ENCODE measurements at regions not wholly inside any gene's neighbourhood (a gene's known extent, or its start where the extent isn't known, plus 50 kb on each side); places are given as distances from the start of the nearest gene placed in this dataset.
"Not testable (repeated sequence)": the region's sequence is repeated elsewhere in the genome, so short reads cannot be mapped to it uniquely, and the experiment has no call there.

- in situ Hi-C loops (cut with MboI; ENCODE audit: low sequenced_read_pairs), result no loop called here
Measured at GRCh38 chr2:145563741-145564615, 1044.1 kb upstream of the ZEB2 start.

GRCh38 chr2:145561152-145561551 is 1041.2 kb upstream of the ZEB2 start:
- in situ Hi-C loops (cut with MboI; ENCODE audit: low sequenced_read_pairs), result no loop called here

- in situ Hi-C loops (cut with MboI; ENCODE audit: low sequenced_read_pairs), result no loop called here
Measured at GRCh38 chr2:145558617-145559350, 1038.9 kb upstream of the ZEB2 start.

GRCh38 chr2:145555360-145555759 is 1035.4 kb upstream of the ZEB2 start:
- in situ Hi-C loops (cut with MboI; ENCODE audit: low sequenced_read_pairs), result no loop called here

GRCh38 chr2:145551686-145552085 is 1031.8 kb upstream of the ZEB2 start:
- in situ Hi-C loops (cut with MboI; ENCODE audit: low sequenced_read_pairs), result no loop called here

- in situ Hi-C loops (cut with MboI; ENCODE audit: low sequenced_read_pairs), result no loop called here
Measured at GRCh38 chr2:145548479-145548878, 1028.6 kb upstream of the ZEB2 start.

GRCh38 chr2:145547620-145548019 is 1027.7 kb upstream of the ZEB2 start:
- in situ Hi-C loops (cut with MboI; ENCODE audit: low sequenced_read_pairs), result no loop called here

GRCh38 chr2:145546091-145546490 is 1026.2 kb upstream of the ZEB2 start:
- in situ Hi-C loops (cut with MboI; ENCODE audit: low sequenced_read_pairs), result no loop called here

GRCh38 chr2:145543856-145544255 is 1023.9 kb upstream of the ZEB2 start:
- in situ Hi-C loops (cut with MboI; ENCODE audit: low sequenced_read_pairs), result no loop called here

GRCh38 chr2:145543155-145543554 is 1023.2 kb upstream of the ZEB2 start:
- in situ Hi-C loops (cut with MboI; ENCODE audit: low sequenced_read_pairs), result no loop called here

- in situ Hi-C loops (cut with MboI; ENCODE audit: low sequenced_read_pairs), result no loop called here
Measured at GRCh38 chr2:145541028-145541427, 1021.1 kb upstream of the ZEB2 start.

- in situ Hi-C loops (cut with MboI; ENCODE audit: low sequenced_read_pairs), result no loop called here
Measured at GRCh38 chr2:145538661-145539350, 1018.9 kb upstream of the ZEB2 start.

GRCh38 chr2:145530653-145531052 is 1010.7 kb upstream of the ZEB2 start:
- in situ Hi-C loops (cut with MboI; ENCODE audit: low sequenced_read_pairs), result no loop called here

- in situ Hi-C loops (cut with MboI; ENCODE audit: low sequenced_read_pairs), result no loop called here
Measured at GRCh38 chr2:145524836-145525235, 1004.9 kb upstream of the ZEB2 start.

GRCh38 chr2:145524303-145524702 is 1004.4 kb upstream of the ZEB2 start:
- in situ Hi-C loops (cut with MboI; ENCODE audit: low sequenced_read_pairs), result no loop called here

GRCh38 chr2:145519254-145519653 is 999.3 kb upstream of the ZEB2 start:
- in situ Hi-C loops (cut with MboI; ENCODE audit: low sequenced_read_pairs), result not testable (repeated sequence)

GRCh38 chr2:145511946-145512345 is 992.0 kb upstream of the ZEB2 start:
- in situ Hi-C loops (cut with MboI; ENCODE audit: low sequenced_read_pairs), result no loop called here

- in situ Hi-C loops (cut with MboI; ENCODE audit: low sequenced_read_pairs), result no loop called here
Measured at GRCh38 chr2:145503511-145503910, 983.6 kb upstream of the ZEB2 start.

GRCh38 chr2:145501920-145502319 is 982.0 kb upstream of the ZEB2 start:
- in situ Hi-C loops (cut with MboI; ENCODE audit: low sequenced_read_pairs), result no loop called here

- in situ Hi-C loops (cut with MboI; ENCODE audit: low sequenced_read_pairs), result no loop called here
Measured at GRCh38 chr2:145495590-145495989, 975.7 kb upstream of the ZEB2 start.

- in situ Hi-C loops (cut with MboI; ENCODE audit: low sequenced_read_pairs), result no loop called here
Measured at GRCh38 chr2:145494441-145494840, 974.5 kb upstream of the ZEB2 start.

GRCh38 chr2:145488571-145488970 is 968.7 kb upstream of the ZEB2 start:
- in situ Hi-C loops (cut with MboI; ENCODE audit: low sequenced_read_pairs), result no loop called here
